ENCODE measurements at regions not wholly inside any gene's neighbourhood (a gene's known extent, or its start where the extent isn't known, plus 50 kb on each side); places are given as distances from the start of the nearest gene placed in this dataset.
A peak's percentile ranks its signal among the peaks of the same experiment; 100 is the strongest.

- WGBS, 2 donors (ENCODE audit: extremely low coverage in 2 of 2, insufficient read length in 2 of 2, insufficient replicate concordance in 1 of 2) = no CpG with 5 or more reads among the region's 2 CpGs
- Histone ChIP-seq H2BK120ac (ENCODE audit: low read depth, low read length) (no peak overlapping the region), H3K27me3 (ENCODE audit: control insufficient read depth in 3 of 3, insufficient read depth in 3 of 3, low read depth in 1 of 3, low read length in 3 of 3) (no peaks in the 10 kb centered on the region), H3K9ac (ENCODE audit: low read depth, low read length, poor library complexity) (no peak overlapping the region), H3K27ac (replicated peaks; ENCODE audit: low read length) (peak overlapping the region; percentile 19), H2AFZ (ENCODE audit: low read length) (no peak overlapping the region), H4K91ac (ENCODE audit: low read depth, low read length, poor library complexity) (no peak overlapping the region), H3K36me3 (replicated peaks in 1 of 2; ENCODE audit: control insufficient read depth in 2 of 2, insufficient read depth in 2 of 2, low read length in 2 of 2) (peaks cover 0 to 1% of the 10 kb centered on the region in 2 donors), H3K4ac (ENCODE audit: low read length) (no peak overlapping the region), H3K79me1 (ENCODE audit: low read depth, low read length) (no peaks in the 10 kb centered on the region), H3K4me1 (ENCODE audit: control insufficient read depth in 2 of 2, insufficient read depth in 1 of 2, low read depth in 1 of 2, low read length in 2 of 2) (peaks cover 3 to 19% of the 10 kb centered on the region in 2 donors), H2AK5ac (ENCODE audit: low read depth, low read length) (no peak overlapping the region), H3K4me3 (ENCODE audit: low read length in 2 of 2) (no peak overlapping the region), H3K18ac (ENCODE audit: low read length) (no peak overlapping the region), H2BK5ac (ENCODE audit: low read length) (no peak overlapping the region), H3K9me3 (replicated peaks in 1 of 2; ENCODE audit: control insufficient read depth in 2 of 2, insufficient read depth in 1 of 2, low read depth in 1 of 2, low read length in 2 of 2) (peaks cover 2% of the 10 kb centered on the region in 2 donors), H3K4me2 (ENCODE audit: insufficient read depth, low read length, poor library complexity, severe bottlenecking) (no peak overlapping the region), H2BK15ac (ENCODE audit: low read length) (no peak overlapping the region), H4K8ac (ENCODE audit: low read depth, low read length) (no peak overlapping the region), H3K14ac (ENCODE audit: low read length) (no peak overlapping the region), H2BK12ac (ENCODE audit: low read length) (no peak overlapping the region), H3K23ac (ENCODE audit: low read depth, low read length, poor library complexity) (no peak overlapping the region)
- DNase-seq (ENCODE audit: low spot score) = peak; percentile 15
Observed at GRCh38 chr7:12764458-12764891, 77.0 kb downstream of the ARL4A start.

GRCh38 chr7:12765431-12766100, 78.1 kb downstream of the ARL4A start:
- H3K27ac ChIP-seq (replicated peaks; ENCODE audit: low read length) = no peak overlapping the region
- H4K8ac ChIP-seq (ENCODE audit: low read depth, low read length) = no peak overlapping the region
- H2BK12ac ChIP-seq (ENCODE audit: low read length) = no peak overlapping the region
- no peak overlapping the region for H3K23ac ChIP-seq (ENCODE audit: low read depth, low read length, poor library complexity)
- H3K14ac ChIP-seq (ENCODE audit: low read length) = no peak overlapping the region
- H3K79me1 ChIP-seq (ENCODE audit: low read depth, low read length) = no peaks in the 10 kb centered on the region
- no peak overlapping the region for H2BK15ac ChIP-seq (ENCODE audit: low read length)
- H3K9me3 ChIP-seq (replicated peaks in 1 of 2; ENCODE audit: control insufficient read depth in 2 of 2, insufficient read depth in 1 of 2, low read depth in 1 of 2, low read length in 2 of 2) = peaks cover 2% of the 10 kb centered on the region in 2 donors
- no CpG with 5 or more reads among the region's 2 CpGs for WGBS, 2 donors (ENCODE audit: extremely low coverage in 2 of 2, insufficient read length in 2 of 2, insufficient replicate concordance in 1 of 2)
- no peak overlapping the region for H2AK5ac ChIP-seq (ENCODE audit: low read depth, low read length)
- no peak overlapping the region for H3K4ac ChIP-seq (ENCODE audit: low read length)
- H3K27me3 ChIP-seq (ENCODE audit: control insufficient read depth in 3 of 3, insufficient read depth in 3 of 3, low read depth in 1 of 3, low read length in 3 of 3) = no peaks in the 10 kb centered on the region
- no peak overlapping the region for H3K4me2 ChIP-seq (ENCODE audit: insufficient read depth, low read length, poor library complexity, severe bottlenecking)
- no peak for DNase-seq (ENCODE audit: low spot score)
- peak overlapping the region; percentile 46 for H2AFZ ChIP-seq (ENCODE audit: low read length)
- no peak overlapping the region for H3K4me3 ChIP-seq (ENCODE audit: low read length in 2 of 2)
- no peak overlapping the region for H3K18ac ChIP-seq (ENCODE audit: low read length)
- H3K4me1 ChIP-seq (ENCODE audit: control insufficient read depth in 2 of 2, insufficient read depth in 1 of 2, low read depth in 1 of 2, low read length in 2 of 2) = peaks cover 3 to 23% of the 10 kb centered on the region in 2 donors
- no peaks in the 10 kb centered on the region for H3K36me3 ChIP-seq (replicated peaks in 1 of 2; ENCODE audit: control insufficient read depth in 2 of 2, insufficient read depth in 2 of 2, low read length in 2 of 2)
- H2BK5ac ChIP-seq (ENCODE audit: low read length) = no peak overlapping the region
- no peak overlapping the region for H3K9ac ChIP-seq (ENCODE audit: low read depth, low read length, poor library complexity)
- no peak overlapping the region for H2BK120ac ChIP-seq (ENCODE audit: low read depth, low read length)
- H4K91ac ChIP-seq (ENCODE audit: low read depth, low read length, poor library complexity) = no peak overlapping the region

GRCh38 chr7:12766416-12766815, 79.0 kb downstream of the ARL4A start:
- peaks cover 3 to 30% of the 10 kb centered on the region in 2 donors for H3K4me1 ChIP-seq (ENCODE audit: control insufficient read depth in 2 of 2, insufficient read depth in 1 of 2, low read depth in 1 of 2, low read length in 2 of 2)
- peaks cover 0 to 2% of the 10 kb centered on the region in 2 donors for H3K9me3 ChIP-seq (replicated peaks in 1 of 2; ENCODE audit: control insufficient read depth in 2 of 2, insufficient read depth in 1 of 2, low read depth in 1 of 2, low read length in 2 of 2)
- H3K27me3 ChIP-seq (ENCODE audit: control insufficient read depth in 3 of 3, insufficient read depth in 3 of 3, low read depth in 1 of 3, low read length in 3 of 3) = no peaks in the 10 kb centered on the region
- no peak overlapping the region for H2BK120ac ChIP-seq (ENCODE audit: low read depth, low read length)
- no peak overlapping the region for H3K4ac ChIP-seq (ENCODE audit: low read length)
- H3K18ac ChIP-seq (ENCODE audit: low read length) = no peak overlapping the region
- no peak overlapping the region for H3K23ac ChIP-seq (ENCODE audit: low read depth, low read length, poor library complexity)
- no peak for DNase-seq (ENCODE audit: low spot score)
- no peak overlapping the region for H2AFZ ChIP-seq (ENCODE audit: low read length)
- no peak overlapping the region for H3K14ac ChIP-seq (ENCODE audit: low read length)
- no peak overlapping the region for H3K4me3 ChIP-seq (ENCODE audit: low read length in 2 of 2)
- no peak overlapping the region for H3K9ac ChIP-seq (ENCODE audit: low read depth, low read length, poor library complexity)
- no peak overlapping the region for H3K27ac ChIP-seq (replicated peaks; ENCODE audit: low read length)
- H2BK5ac ChIP-seq (ENCODE audit: low read length) = no peak overlapping the region
- H2AK5ac ChIP-seq (ENCODE audit: low read depth, low read length) = no peak overlapping the region
- no peak overlapping the region for H2BK12ac ChIP-seq (ENCODE audit: low read length)
- no peak overlapping the region for H4K91ac ChIP-seq (ENCODE audit: low read depth, low read length, poor library complexity)
- H2BK15ac ChIP-seq (ENCODE audit: low read length) = no peak overlapping the region
- H4K8ac ChIP-seq (ENCODE audit: low read depth, low read length) = no peak overlapping the region
- no peak overlapping the region for H3K4me2 ChIP-seq (ENCODE audit: insufficient read depth, low read length, poor library complexity, severe bottlenecking)
- no peaks in the 10 kb centered on the region for H3K36me3 ChIP-seq (replicated peaks in 1 of 2; ENCODE audit: control insufficient read depth in 2 of 2, insufficient read depth in 2 of 2, low read length in 2 of 2)
- H3K79me1 ChIP-seq (ENCODE audit: low read depth, low read length) = no peaks in the 10 kb centered on the region

- H2BK5ac ChIP-seq (ENCODE audit: low read length) = no peak overlapping the region
Observed at GRCh38 chr7:12768948-12769347, 81.5 kb downstream of the ARL4A start.

More at GRCh38 chr7:12768948-12769347, 81.5 kb downstream of the ARL4A start:
- no peak overlapping the region for H4K8ac ChIP-seq (ENCODE audit: low read depth, low read length)
- no peaks in the 10 kb centered on the region for H3K79me1 ChIP-seq (ENCODE audit: low read depth, low read length)
- no peak overlapping the region for H3K4me3 ChIP-seq (ENCODE audit: low read length in 2 of 2)
- no peak for DNase-seq (ENCODE audit: low spot score)
- H3K27ac ChIP-seq (replicated peaks; ENCODE audit: low read length) = no peak overlapping the region
- H3K4me2 ChIP-seq (ENCODE audit: insufficient read depth, low read length, poor library complexity, severe bottlenecking) = no peak overlapping the region
- no peak overlapping the region for H3K9ac ChIP-seq (ENCODE audit: low read depth, low read length, poor library complexity)
- H2AK5ac ChIP-seq (ENCODE audit: low read depth, low read length) = no peak overlapping the region
- no peak overlapping the region for H2BK12ac ChIP-seq (ENCODE audit: low read length)
- H3K18ac ChIP-seq (ENCODE audit: low read length) = no peak overlapping the region
- no peak overlapping the region for H2BK15ac ChIP-seq (ENCODE audit: low read length)
- no peak overlapping the region for H2BK120ac ChIP-seq (ENCODE audit: low read depth, low read length)
- H3K23ac ChIP-seq (ENCODE audit: low read depth, low read length, poor library complexity) = no peak overlapping the region
- H3K4me1 ChIP-seq (ENCODE audit: control insufficient read depth in 2 of 2, insufficient read depth in 1 of 2, low read depth in 1 of 2, low read length in 2 of 2) = peaks cover 3 to 36% of the 10 kb centered on the region in 2 donors
- no peaks in the 10 kb centered on the region for H3K36me3 ChIP-seq (replicated peaks in 1 of 2; ENCODE audit: control insufficient read depth in 2 of 2, insufficient read depth in 2 of 2, low read length in 2 of 2)
- no CpG with 5 or more reads among the region's 1 CpG for WGBS, 2 donors (ENCODE audit: extremely low coverage in 2 of 2, insufficient read length in 2 of 2, insufficient replicate concordance in 1 of 2)
- H3K14ac ChIP-seq (ENCODE audit: low read length) = no peak overlapping the region
- no peak overlapping the region for H4K91ac ChIP-seq (ENCODE audit: low read depth, low read length, poor library complexity)
- H2AFZ ChIP-seq (ENCODE audit: low read length) = no peak overlapping the region
- no peak overlapping the region for H3K4ac ChIP-seq (ENCODE audit: low read length)
- peaks cover 0 to 9% of the 10 kb centered on the region in 2 donors for H3K9me3 ChIP-seq (replicated peaks in 1 of 2; ENCODE audit: control insufficient read depth in 2 of 2, insufficient read depth in 1 of 2, low read depth in 1 of 2, low read length in 2 of 2)
- H3K27me3 ChIP-seq (ENCODE audit: control insufficient read depth in 3 of 3, insufficient read depth in 3 of 3, low read depth in 1 of 3, low read length in 3 of 3) = no peaks in the 10 kb centered on the region

All from neuronal stem cell (in vitro differentiated cells).